PC-9 (cell line): ENCODE measurements at regions not wholly inside any gene's neighbourhood (a gene's known extent, or its start where the extent isn't known, plus 50 kb on each side); places are given as distances from the start of the nearest gene placed in this dataset.

Source experiments
- BruUV-seq: library from RNA; stranded (reverse); fragments of 400-500 nt; replicated peaks from 2 replicates; lab custom pipeline; 2021; lab: Mats Ljungman, UMichigan
- CTCF ChIA-PET: fragments of 300-600 bp; sonication (Branson Sonifier 250); formaldehyde crosslinking; loops from one replicate; lab custom pipeline; 2022; ENCODE audit warnings: antibody characterized with exemption; lab: Charles Lee
- POLR2A ChIA-PET: fragments of 300-600 bp; sonication (Branson Sonifier 250); formaldehyde crosslinking; loops from one replicate; lab custom pipeline; 2022; ENCODE audit warnings: antibody characterized with exemption; ENCODE audit not compliant: unreplicated experiment; lab: Charles Lee
- DNase-seq, 2 experiments: peaks; one replicate each; pipeline versions ENCODE4 v3.0.0 to v3.0.0-alpha.2; 2015 to 2022; ENCODE audit warnings: mixed read lengths in 1 of 2
- H2AFZ ChIP-seq: fragments of 200-600 bp; sonication (generic); 2 replicates; pipeline ENCODE4 v1.8.1; 2017; ENCODE audit warnings: antibody characterized with exemption
- H3F3A ChIP-seq: fragments of 200-600 bp; sonication (generic); 2 replicates; pipeline ENCODE4 v1.8.1; 2017; ENCODE audit warnings: antibody characterized with exemption, mild to moderate bottlenecking, low read depth; ENCODE audit not compliant: insufficient read depth
- H3K27ac ChIP-seq: fragments of 200-600 bp; sonication (generic); 2 replicates; pipeline ENCODE4 v1.6.1; 2016; ENCODE audit warnings: mixed run types
- H3K27me3 ChIP-seq: fragments of 200-600 bp; sonication (generic); 2 replicates; pipeline ENCODE4 v1.6.1; 2016; ENCODE audit warnings: low read depth, mixed run types; ENCODE audit not compliant: insufficient read depth
- H3K36me3 ChIP-seq: fragments of 200-600 bp; sonication (generic); 2 replicates; pipeline ENCODE4 v1.6.1; 2016; ENCODE audit warnings: low read depth, mixed run types
- H3K4me1 ChIP-seq: fragments of 200-600 bp; sonication (generic); replicated peaks from 2 replicates; pipeline ENCODE4 v1.6.1; 2016; ENCODE audit warnings: mixed run types; ENCODE audit not compliant: insufficient read depth
- H3K4me2 ChIP-seq: fragments of 200-600 bp; sonication (generic); 2 replicates; pipeline ENCODE4 v1.6.1; 2017; ENCODE audit warnings: mixed run types
- H3K4me3 ChIP-seq: fragments of 200-600 bp; sonication (generic); 2 replicates; pipeline ENCODE4 v1.6.1; 2016; ENCODE audit warnings: mixed run types
- H3K79me2 ChIP-seq: fragments of 200-600 bp; sonication (generic); 2 replicates; pipeline ENCODE4 v1.6.1; 2017; ENCODE audit warnings: low read depth, mixed run types
- H3K9me2 ChIP-seq: fragments of 200-600 bp; sonication (generic); 2 replicates; pipeline ENCODE4 v1.8.1; 2017; ENCODE audit warnings: mild to moderate bottlenecking; ENCODE audit not compliant: insufficient read depth
- H3K9me3 ChIP-seq: fragments of 200-600 bp; sonication (generic); 2 replicates; pipeline ENCODE4 v1.8.1; 2016; ENCODE audit warnings: low read depth; ENCODE audit not compliant: insufficient read depth
- H4K20me1 ChIP-seq: fragments of 200-600 bp; sonication (generic); 2 replicates; pipeline ENCODE4 v1.8.1; 2017; ENCODE audit not compliant: insufficient read depth
- EZH2 ChIP-seq: fragments of 200-600 bp; sonication (generic); IDR thresholded peaks from 2 replicates; pipeline ENCODE4 v1.8.0; 2017; ENCODE audit warnings: antibody characterized with exemption, low read depth
- intact Hi-C: fragments of 100-400 bp; cut with micrococcal nuclease; formaldehyde crosslinking; loops from one replicate; pipeline ENCODE4 v1.10.0; 2022; ENCODE audit not compliant: unreplicated experiment
- TF ChIP-seq, protein P1 (sequence below): fragments of 200-600 bp; sonication (generic); conservative IDR thresholded peaks from 2 replicates; pipeline ENCODE4 v1.6.1; 2017; ENCODE audit warnings: mixed run types, antibody characterized with exemption, mild to moderate bottlenecking, moderate library complexity

GRCh38 chr12:68521321-68521839, 89.3 kb upstream of the RAP1B start:
- Histone ChIP-seq H3F3A (no peaks in the 10 kb centered on the region), H3K79me2 (no peaks in the 10 kb centered on the region), H4K20me1 (no peaks in the 10 kb centered on the region), H3K9me2 (no peaks in the 10 kb centered on the region), H3K9me3 (no peaks in the 10 kb centered on the region), H3K4me1 (no peaks in the 10 kb centered on the region), H3K36me3 (no peaks in the 10 kb centered on the region), H3K27ac (no peak overlapping the region), H3K4me3 (no peak overlapping the region), H2AFZ (no peak overlapping the region), H3K4me2 (no peak overlapping the region), H3K27me3 (no peaks in the 10 kb centered on the region)
- BruUV-seq, result no TSS peak
- DNase-seq, result no peak
- TF ChIP-seq, protein P1, sequence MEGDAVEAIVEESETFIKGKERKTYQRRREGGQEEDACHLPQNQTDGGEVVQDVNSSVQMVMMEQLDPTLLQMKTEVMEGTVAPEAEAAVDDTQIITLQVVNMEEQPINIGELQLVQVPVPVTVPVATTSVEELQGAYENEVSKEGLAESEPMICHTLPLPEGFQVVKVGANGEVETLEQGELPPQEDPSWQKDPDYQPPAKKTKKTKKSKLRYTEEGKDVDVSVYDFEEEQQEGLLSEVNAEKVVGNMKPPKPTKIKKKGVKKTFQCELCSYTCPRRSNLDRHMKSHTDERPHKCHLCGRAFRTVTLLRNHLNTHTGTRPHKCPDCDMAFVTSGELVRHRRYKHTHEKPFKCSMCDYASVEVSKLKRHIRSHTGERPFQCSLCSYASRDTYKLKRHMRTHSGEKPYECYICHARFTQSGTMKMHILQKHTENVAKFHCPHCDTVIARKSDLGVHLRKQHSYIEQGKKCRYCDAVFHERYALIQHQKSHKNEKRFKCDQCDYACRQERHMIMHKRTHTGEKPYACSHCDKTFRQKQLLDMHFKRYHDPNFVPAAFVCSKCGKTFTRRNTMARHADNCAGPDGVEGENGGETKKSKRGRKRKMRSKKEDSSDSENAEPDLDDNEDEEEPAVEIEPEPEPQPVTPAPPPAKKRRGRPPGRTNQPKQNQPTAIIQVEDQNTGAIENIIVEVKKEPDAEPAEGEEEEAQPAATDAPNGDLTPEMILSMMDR, result no peak
- no peak for TF ChIP-seq EZH2
- ChIA-PET POLR2A (no interaction called here), CTCF (no interaction called here)
- intact Hi-C loops, result no loop called here

GRCh38 chr12:68521848-68522502, 88.7 kb upstream of the RAP1B start:
- intact Hi-C loops, result no loop called here
- no peak overlapping the region for H3K4me3 ChIP-seq
- BruUV-seq, result no TSS peak
- no peaks in the 10 kb centered on the region for H3K4me1 ChIP-seq
- no peak overlapping the region for H3K4me2 ChIP-seq
- no peak overlapping the region for H3K27ac ChIP-seq
- H3F3A ChIP-seq, result no peaks in the 10 kb centered on the region
- H3K9me2 ChIP-seq, result no peaks in the 10 kb centered on the region
- DNase-seq, result no peak
- TF ChIP-seq EZH2, result no peak
- H3K36me3 ChIP-seq, result no peaks in the 10 kb centered on the region
- no peaks in the 10 kb centered on the region for H4K20me1 ChIP-seq
- H3K27me3 ChIP-seq, result no peaks in the 10 kb centered on the region
- ChIA-PET CTCF (no interaction called here), POLR2A (no interaction called here)
- H2AFZ ChIP-seq, result no peak overlapping the region
- no peaks in the 10 kb centered on the region; the same call in 1 of the 2 replicates for H3K9me3 ChIP-seq
- H3K79me2 ChIP-seq, result no peaks in the 10 kb centered on the region

DNA sequence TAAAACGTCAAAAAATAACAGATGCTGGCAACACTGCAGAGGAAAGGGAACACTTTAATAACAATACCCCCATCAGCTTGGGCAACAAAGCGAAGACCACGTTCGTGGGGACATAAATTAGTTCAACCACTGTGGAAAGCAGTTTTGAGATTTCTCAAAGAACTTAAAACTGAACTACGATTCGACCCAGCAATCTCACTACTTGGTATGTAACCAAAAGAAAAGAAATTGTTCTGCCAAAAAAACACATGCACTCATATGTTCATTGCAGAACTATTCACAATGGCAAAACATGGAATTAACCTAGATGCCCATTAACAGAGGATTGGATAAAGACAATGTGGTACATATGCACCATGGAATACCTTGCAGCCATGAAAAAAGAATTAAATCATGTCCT, 81.2 kb upstream of the RAP1B start:
- no peak overlapping the region for H3K4me2 ChIP-seq
- TF ChIP-seq, protein P1, result no peak
- TF ChIP-seq EZH2, result no peak
- H3K27ac ChIP-seq, result no peak overlapping the region

More for the DNA sequence above, 81.2 kb upstream of the RAP1B start:
- Histone ChIP-seq H2AFZ (no peak overlapping the region), H3K79me2 (no peaks in the 10 kb centered on the region), H3K4me3 (no peak overlapping the region), H3K4me1 (no peaks in the 10 kb centered on the region), H4K20me1 (no peaks in the 10 kb centered on the region), H3K27me3 (no peaks in the 10 kb centered on the region), H3F3A (no peaks in the 10 kb centered on the region), H3K36me3 (no peaks in the 10 kb centered on the region), H3K9me2 (no peaks in the 10 kb centered on the region), H3K9me3 (no peaks in the 10 kb centered on the region; the same call in 1 of the 2 replicates)
- POLR2A ChIA-PET, result no interaction called here
- DNase-seq, result no peak
- CTCF ChIA-PET, result no interaction called here
- intact Hi-C loops, result loop anchor here (5.0 kb wide), 1 partner anchor 83 kb away; the partner anchor contains the start of gene RAP1B
- BruUV-seq, result no TSS peak
